Lower leg skin (tissue), 3 donors: ENCODE measurements at regions not wholly inside any gene's neighbourhood (a gene's known extent, or its start where the extent isn't known, plus 50 kb on each side); places are given as distances from the start of the nearest gene placed in this dataset.
"Not testable (repeated sequence)": the region's sequence is repeated elsewhere in the genome, so short reads cannot be mapped to it uniquely, and the experiment has no call there.

ENCODE experiments used
- CTCF ChIP-seq, 3 donors: fragments of 450-650 bp; IDR thresholded peaks; one replicate each; pipeline ENCODE4 v1.5.1; 2016; ENCODE audit warnings: antibody characterized with exemption in 3 of 3, mild to moderate bottlenecking in 3 of 3, moderate library complexity in 2 of 3
- POLR2A ChIP-seq, 2 donors: fragments of 450-650 bp; IDR thresholded peaks; one replicate each; pipeline ENCODE4 v1.6.1; 2016 to 2017; ENCODE audit warnings: antibody characterized with exemption in 2 of 2, mild to moderate bottlenecking in 1 of 2, moderate library complexity in 1 of 2

DNA sequence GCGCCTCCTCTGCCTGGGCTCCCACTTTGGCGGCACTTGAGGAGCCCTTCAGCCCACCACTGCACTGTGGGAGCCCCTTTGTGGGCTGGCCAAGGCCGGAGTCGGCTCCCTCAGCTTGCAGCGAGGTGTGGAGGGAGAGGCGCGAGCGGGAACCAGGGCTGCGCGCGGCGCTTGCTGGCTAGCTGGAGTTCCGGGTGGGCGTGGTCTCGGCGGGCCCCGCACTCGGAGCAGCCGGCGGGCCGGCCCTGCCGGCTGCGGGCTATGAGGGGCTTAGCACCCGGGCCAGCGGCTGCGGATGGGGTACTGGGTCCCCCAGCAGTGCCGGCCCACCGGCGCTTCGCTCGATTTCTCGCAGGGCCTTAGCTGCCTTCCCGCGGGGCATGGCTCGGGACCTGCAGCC, 344.5 kb downstream of the NYAP2 start:
- TF ChIP-seq CTCF, POLR2A (IDR thresholded peaks at IDR 0.05): not testable (repeated sequence)
